ENCODE measurements at regions not wholly inside any gene's neighbourhood (a gene's known extent, or its start where the extent isn't known, plus 50 kb on each side); places are given as distances from the start of the nearest gene placed in this dataset.

- TF ChIP-seq, protein P1, sequence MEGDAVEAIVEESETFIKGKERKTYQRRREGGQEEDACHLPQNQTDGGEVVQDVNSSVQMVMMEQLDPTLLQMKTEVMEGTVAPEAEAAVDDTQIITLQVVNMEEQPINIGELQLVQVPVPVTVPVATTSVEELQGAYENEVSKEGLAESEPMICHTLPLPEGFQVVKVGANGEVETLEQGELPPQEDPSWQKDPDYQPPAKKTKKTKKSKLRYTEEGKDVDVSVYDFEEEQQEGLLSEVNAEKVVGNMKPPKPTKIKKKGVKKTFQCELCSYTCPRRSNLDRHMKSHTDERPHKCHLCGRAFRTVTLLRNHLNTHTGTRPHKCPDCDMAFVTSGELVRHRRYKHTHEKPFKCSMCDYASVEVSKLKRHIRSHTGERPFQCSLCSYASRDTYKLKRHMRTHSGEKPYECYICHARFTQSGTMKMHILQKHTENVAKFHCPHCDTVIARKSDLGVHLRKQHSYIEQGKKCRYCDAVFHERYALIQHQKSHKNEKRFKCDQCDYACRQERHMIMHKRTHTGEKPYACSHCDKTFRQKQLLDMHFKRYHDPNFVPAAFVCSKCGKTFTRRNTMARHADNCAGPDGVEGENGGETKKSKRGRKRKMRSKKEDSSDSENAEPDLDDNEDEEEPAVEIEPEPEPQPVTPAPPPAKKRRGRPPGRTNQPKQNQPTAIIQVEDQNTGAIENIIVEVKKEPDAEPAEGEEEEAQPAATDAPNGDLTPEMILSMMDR (IDR thresholded peaks at IDR 0.05): no peak
- no peak for TF ChIP-seq POLR2A (IDR thresholded peaks at IDR 0.05)
- Histone ChIP-seq H3K4me3 (no peak overlapping the region), H3K36me3 (no peaks in the 10 kb centered on the region), H3K4me1 (no peaks in the 10 kb centered on the region), H3K27ac (no peak overlapping the region), H3K27me3 (no peaks in the 10 kb centered on the region), H3K9me3 (no peaks in the 10 kb centered on the region)
- intact Hi-C loops (cut with DNase I): no loop called here
- 42% methylated on average over 11 of the region's 14 CpGs for WGBS (ENCODE audit: insufficient coverage, low coverage, low lambda C conversion rate, missing lambda C conversion rate)
- DNase-seq (no peak), ATAC-seq (no peak)
Observed at GRCh38 chr10:3350617-3351258, 178.2 kb upstream of the PITRM1 start.

- Histone ChIP-seq H3K4me3 (no peak overlapping the region), H3K27ac (no peak overlapping the region), H3K36me3 (no peaks in the 10 kb centered on the region), H3K27me3 (no peaks in the 10 kb centered on the region), H3K9me3 (no peaks in the 10 kb centered on the region), H3K4me1 (no peaks in the 10 kb centered on the region)
- TF ChIP-seq POLR2A (IDR thresholded peaks at IDR 0.05): no peak
- TF ChIP-seq, protein P1 (IDR thresholded peaks at IDR 0.05): no peak
- no peak for DNase-seq
- intact Hi-C loops (cut with DNase I): no loop called here
- 69% methylated on average over 4 of the region's 11 CpGs for WGBS (ENCODE audit: insufficient coverage, low coverage, low lambda C conversion rate, missing lambda C conversion rate)
- no peak for ATAC-seq
Observed at GRCh38 chr10:3350205-3350604, 177.6 kb upstream of the PITRM1 start.

GRCh38 chr10:3348564-3348963 lies 176.0 kb upstream of the PITRM1 start:
- no peak for TF ChIP-seq POLR2A (IDR thresholded peaks at IDR 0.05)
- TF ChIP-seq, protein P1 (IDR thresholded peaks at IDR 0.05): no peak
- intact Hi-C loops (cut with DNase I): no loop called here
- Histone ChIP-seq H3K4me1 (no peaks in the 10 kb centered on the region), H3K36me3 (no peaks in the 10 kb centered on the region), H3K9me3 (no peaks in the 10 kb centered on the region), H3K27me3 (no peaks in the 10 kb centered on the region), H3K4me3 (no peak overlapping the region), H3K27ac (no peak overlapping the region)
- WGBS (ENCODE audit: insufficient coverage, low coverage, low lambda C conversion rate, missing lambda C conversion rate): 77% methylated on average over 6 of the region's 6 CpGs
- no peak for ATAC-seq
- DNase-seq: no peak

DNA sequence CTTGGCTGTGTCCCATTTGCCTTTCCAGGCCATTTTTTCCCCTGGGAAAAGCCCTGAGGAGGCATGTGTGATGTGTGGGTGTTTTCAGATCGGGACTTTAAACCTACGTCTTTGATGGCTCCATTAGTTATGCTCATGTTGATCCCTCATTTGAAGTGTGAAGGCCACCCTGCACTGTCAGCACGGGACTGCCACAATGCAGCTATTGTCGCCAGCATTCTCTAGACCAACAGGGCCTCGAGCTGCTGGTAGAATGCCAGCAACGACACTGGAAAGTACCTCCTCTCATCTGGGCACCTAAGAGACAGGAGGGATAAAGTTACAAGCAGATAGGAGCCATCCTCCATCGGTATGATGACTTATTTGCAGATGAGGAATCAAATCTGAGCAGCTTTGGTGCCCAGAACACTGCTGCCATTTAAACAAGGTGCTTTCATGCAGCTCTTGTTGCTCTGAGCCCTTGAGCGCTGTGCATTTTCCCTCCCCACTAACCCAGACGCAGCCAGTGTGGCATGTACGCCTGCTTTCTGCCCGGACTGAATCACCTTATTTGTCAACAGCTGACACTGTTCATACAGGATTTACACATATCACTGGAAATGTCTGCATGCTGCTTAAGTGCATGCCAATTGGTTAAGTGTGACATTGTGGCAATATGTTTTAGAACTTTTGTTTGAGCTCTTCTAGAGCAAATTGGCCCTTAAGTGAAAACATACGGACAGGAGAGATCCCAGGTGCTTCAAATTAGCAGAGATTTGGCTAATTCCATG lies 175.0 kb upstream of the PITRM1 start:
- WGBS (ENCODE audit: insufficient coverage, low coverage, low lambda C conversion rate, missing lambda C conversion rate): 58% methylated on average over 5 of the region's 12 CpGs
- DNase-seq (no peak), ATAC-seq (no peak)
- intact Hi-C loops (cut with DNase I): no loop called here
- H3K4me3 ChIP-seq: no peak overlapping the region
- no peak for TF ChIP-seq POLR2A (IDR thresholded peaks at IDR 0.05)
- TF ChIP-seq, protein P1 (IDR thresholded peaks at IDR 0.05): no peak
- no peaks in the 10 kb centered on the region for H3K4me1 ChIP-seq
- H3K27me3 ChIP-seq: no peaks in the 10 kb centered on the region
- no peaks in the 10 kb centered on the region for H3K36me3 ChIP-seq
- no peak overlapping the region for H3K27ac ChIP-seq
- H3K9me3 ChIP-seq: no peaks in the 10 kb centered on the region

Data from right lobe of liver (tissue), 6 donors.